ENCODE measurements at regions not wholly inside any gene's neighbourhood (a gene's known extent, or its start where the extent isn't known, plus 50 kb on each side); places are given as distances from the start of the nearest gene placed in this dataset.

GRCh38 chr17:77425348-77425747, 284.6 kb downstream of the SEC14L1 start:
- TF ChIP-seq CTCF (conservative IDR thresholded peaks at IDR 0.05 in 1 of 2, IDR thresholded peaks at IDR 0.05 in 1 of 2; ENCODE audit: low read depth in 1 of 2, low read length in 2 of 2) (no peak), EZH2 (IDR thresholded peaks at IDR 0.05; ENCODE audit: low read length, missing control alignments) (no peak)
